ENCODE measurements at regions not wholly inside any gene's neighbourhood (a gene's known extent, or its start where the extent isn't known, plus 50 kb on each side); places are given as distances from the start of the nearest gene placed in this dataset.

- TF ChIP-seq MAX (IDR thresholded peaks at IDR 0.05) (no peak), CEBPB (IDR thresholded peaks at IDR 0.05) (no peak), RAD21 (IDR thresholded peaks at IDR 0.05; ENCODE audit: low read depth) (no peak), FOXM1 (IDR thresholded peaks at IDR 0.05; ENCODE audit: borderline replicate concordance, low read depth) (no peak)
These were observed 135.0 kb upstream of the TMEM132C start for GRCh38 chr12:128131955-128132354.
